Hematopoietic multipotent progenitor cell treated with erythropoietin and hydrocortisone succinate and interleukin-3 and kit ligand, for 6 days (in vitro differentiated cells): ENCODE measurements at regions not wholly inside any gene's neighbourhood (a gene's known extent, or its start where the extent isn't known, plus 50 kb on each side); places are given as distances from the start of the nearest gene placed in this dataset.
"Not testable (repeated sequence)": the region's sequence is repeated elsewhere in the genome, so short reads cannot be mapped to it uniquely, and the experiment has no call there.

Source experiments
- DNase-seq: peaks from one replicate; pipeline ENCODE4 v3.0.0-alpha.2; 2015

DNA sequence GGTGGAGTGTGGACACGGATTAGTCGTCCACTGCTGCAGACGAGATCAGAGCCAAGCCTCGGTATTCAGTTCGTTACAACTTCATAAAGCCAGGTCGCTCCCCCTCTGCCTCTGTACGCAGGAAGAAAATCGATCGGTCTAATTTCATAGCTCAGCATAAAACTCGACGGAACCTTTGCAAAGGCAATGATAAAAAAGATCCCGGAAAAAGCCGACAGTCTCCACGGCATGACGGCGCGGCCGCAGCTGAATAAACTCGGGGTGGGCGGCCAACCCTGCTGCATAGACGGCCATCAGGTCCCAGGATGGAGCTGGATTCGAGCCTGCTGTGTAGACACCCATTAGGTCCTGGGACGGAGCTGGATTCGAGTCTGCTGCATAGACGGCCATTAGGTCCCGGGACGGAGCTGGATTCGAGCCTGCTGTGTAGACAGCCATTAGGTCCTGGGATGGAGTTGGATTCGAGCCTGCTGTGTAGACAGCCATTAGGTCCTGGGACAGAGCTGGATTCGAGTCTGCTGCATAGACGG is 113.8 kb upstream of the PPP2R3B start:
- DNase-seq: no peak

GRCh38 chrX:506341-506740 is 119.6 kb upstream of the PPP2R3B start:
- DNase-seq: no peak

GRCh38 chrX:508163-508562 is 121.5 kb upstream of the PPP2R3B start:
- DNase-seq: no peak

GRCh38 chrX:508821-509220 is 121.8 kb upstream of the SHOX start:
- not testable (repeated sequence) for DNase-seq

GRCh38 chrX:511089-511488 is 119.5 kb upstream of the SHOX start:
- not testable (repeated sequence) for DNase-seq

DNA sequence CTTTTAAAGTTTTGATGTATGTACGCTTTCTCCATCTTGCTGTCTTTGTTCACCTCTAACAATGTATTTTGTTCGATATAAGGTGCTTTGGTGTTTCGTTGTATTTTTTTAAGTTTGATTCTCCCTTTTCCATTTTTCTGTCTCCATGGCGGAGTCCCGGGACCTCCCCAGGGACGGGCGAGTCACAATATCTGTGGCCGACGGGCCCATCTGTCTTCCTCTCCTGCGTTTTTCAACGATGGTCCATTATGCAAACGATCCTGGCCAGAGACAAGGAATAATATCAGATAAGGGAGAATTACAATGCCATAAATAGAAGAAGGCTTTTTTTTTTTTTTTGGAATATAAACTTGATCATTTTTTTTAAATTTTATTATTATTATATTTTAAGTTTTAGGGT is 112.3 kb upstream of the SHOX start:
- DNase-seq: no peak

GRCh38 chrX:519741-520140 is 110.8 kb upstream of the SHOX start:
- no peak for DNase-seq

- DNase-seq: no peak
Observed at GRCh38 chrX:522456-522855, 108.1 kb upstream of the SHOX start.

GRCh38 chrX:525134-525533 is 105.5 kb upstream of the SHOX start:
- no peak for DNase-seq

- no peak for DNase-seq
Observed at GRCh38 chrX:526295-527224, 104.0 kb upstream of the SHOX start.

DNA sequence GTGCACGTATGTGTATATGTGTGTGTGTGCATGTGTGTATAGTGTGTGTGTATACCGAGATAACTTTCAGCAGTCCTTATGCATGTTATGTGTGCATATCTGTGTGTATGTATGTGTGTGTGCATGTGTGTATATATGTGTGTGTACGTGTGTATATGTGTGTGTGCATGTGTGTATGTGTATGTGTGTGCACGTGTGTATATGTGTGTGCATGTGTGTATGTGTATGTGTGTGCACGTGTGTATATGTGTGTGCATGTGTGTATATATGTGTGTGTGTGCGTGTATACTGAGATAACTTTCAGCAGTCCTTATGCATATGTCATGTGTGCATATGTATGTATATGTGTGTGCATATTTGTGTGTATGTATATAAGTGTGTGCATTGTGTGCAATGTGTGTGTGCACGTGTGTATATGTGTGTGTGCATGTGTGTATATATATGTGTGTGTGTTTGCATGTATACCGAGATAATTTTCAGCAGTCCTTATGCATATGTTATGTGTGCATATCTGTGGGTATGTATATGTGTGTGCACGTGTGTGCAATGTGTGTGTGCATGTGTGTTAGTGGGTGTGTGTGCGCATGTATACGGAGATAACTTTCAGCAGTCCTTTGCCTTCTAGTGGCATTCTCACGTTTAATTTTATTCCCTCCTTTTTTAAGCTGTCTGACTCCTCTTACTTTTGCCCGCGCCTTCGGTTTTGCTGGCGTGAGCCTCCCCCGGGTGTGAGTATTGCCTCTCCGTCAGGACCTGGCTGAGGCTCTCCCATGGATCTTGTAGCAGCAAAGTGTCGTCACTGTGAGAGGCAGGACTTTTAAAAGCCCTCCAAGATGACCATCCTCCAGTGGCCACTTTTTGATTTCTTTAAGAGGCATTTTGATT is 99.6 kb upstream of the SHOX start:
- no peak for DNase-seq

GRCh38 chrX:531611-531936 is 99.0 kb upstream of the SHOX start:
- DNase-seq: no peak

GRCh38 chrX:534804-535203 is 95.8 kb upstream of the SHOX start:
- DNase-seq: no peak

- DNase-seq: no peak
Observed at GRCh38 chrX:536616-537015, 94.0 kb upstream of the SHOX start.

- no peak for DNase-seq
Observed at GRCh38 chrX:537151-537550, 93.4 kb upstream of the SHOX start.

DNA sequence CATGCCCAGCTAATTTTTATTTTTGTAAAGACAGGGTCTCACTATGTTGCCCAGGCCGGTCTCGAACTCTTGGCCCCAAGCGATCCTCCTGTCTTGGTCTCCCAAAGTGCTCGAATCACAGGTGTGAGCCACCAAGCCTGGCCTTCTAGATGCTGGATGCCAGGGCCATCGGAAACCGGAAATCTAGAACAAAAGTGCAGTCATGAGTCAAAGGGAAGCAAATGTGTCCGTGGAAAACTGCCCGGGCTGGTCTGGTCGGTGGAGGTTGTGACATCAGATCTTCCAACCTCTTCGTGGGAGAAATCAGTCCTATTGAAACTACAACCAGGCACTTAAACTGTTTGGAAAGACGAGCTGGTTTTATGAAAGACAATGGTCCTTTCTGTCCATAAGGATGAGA is 92.3 kb upstream of the SHOX start:
- no peak for DNase-seq

- not testable (repeated sequence) for DNase-seq
Observed at GRCh38 chrX:541006-541405, 89.6 kb upstream of the SHOX start.

DNA sequence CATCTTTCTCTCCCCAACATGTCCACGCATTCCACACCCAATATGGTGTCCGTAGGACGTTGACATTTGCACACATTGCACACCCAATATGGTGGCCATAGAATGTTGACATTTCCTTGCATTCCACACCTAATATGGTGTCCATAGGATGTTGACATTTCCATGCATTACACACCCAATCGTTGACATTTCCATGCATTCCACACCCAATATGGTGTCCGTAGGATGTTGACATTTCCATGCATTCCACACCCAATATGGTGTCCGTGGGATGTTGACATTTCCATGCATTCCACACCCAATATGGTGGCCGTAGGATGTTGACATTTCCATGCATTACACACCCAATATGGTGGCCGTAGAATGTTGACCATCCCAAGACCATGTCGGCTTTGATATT is 88.4 kb upstream of the SHOX start:
- no peak for DNase-seq

- DNase-seq: no peak
Observed at GRCh38 chrX:545452-545885, 85.1 kb upstream of the SHOX start.

DNA sequence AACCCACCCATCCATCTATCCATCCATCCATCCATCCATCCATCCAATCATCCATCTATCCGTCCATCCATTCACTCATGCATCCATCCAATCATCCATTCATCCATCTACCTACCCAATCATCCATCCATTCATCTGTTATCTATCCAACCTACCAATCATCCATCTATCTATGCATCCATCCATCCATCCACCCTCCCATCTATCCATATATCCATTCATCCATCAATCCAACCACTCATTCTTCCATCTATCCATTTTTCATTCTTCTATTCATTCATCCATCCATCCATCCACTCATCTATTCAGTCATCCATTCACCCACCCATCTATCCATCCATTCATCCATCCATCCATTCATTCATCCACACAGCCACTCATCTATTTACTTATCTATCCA is 80.1 kb upstream of the SHOX start:
- no peak for DNase-seq

GRCh38 chrX:551306-551705 is 79.3 kb upstream of the SHOX start:
- no peak for DNase-seq

DNA sequence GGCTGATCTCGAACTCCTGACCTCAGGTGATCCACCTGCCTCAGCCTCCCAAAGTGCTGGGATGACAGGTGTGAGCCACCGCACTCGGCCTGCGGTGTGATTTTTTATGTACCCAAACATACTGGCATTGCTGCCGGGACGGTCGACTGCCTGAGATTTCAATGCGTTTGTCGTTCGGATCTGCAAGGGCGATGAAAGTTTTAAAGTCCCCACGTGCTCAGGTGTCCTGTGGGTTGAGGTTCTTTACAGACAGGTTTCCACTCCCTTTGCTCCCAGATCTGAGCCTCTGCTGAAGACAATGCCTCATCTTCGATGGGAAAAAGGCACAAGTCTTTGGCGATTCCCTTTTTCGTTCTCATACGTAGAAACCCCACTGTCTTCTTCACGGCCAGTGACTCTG is 78.1 kb upstream of the SHOX start:
- no peak for DNase-seq

DNA sequence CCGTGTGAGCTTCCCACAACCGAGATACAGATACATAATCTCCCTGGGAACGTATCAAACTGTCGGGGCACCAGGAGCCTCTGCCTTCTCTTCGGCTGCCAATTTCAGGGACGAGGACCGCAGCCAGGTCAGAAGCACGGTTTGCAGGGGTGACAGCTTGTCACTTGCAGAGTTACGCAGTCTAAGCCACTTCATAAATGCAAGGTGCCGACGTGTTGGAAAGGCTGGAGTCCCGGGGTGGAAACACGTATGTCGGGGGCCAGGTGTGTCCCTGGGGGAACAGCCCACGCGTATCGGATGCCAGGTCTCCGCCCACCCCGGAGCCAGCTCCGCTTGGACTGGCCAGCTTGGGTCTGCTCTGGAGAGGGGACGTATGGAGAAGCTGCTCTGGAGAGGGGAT is 76.3 kb upstream of the SHOX start:
- DNase-seq: no peak
